NCI-H1417 treated with DMSO at 0.1 percent for 48 hours (cell line): ENCODE measurements at regions not wholly inside any gene's neighbourhood (a gene's known extent, or its start where the extent isn't known, plus 50 kb on each side); places are given as distances from the start of the nearest gene placed in this dataset.

Experiments used
- DNase-seq: peaks from one replicate; lab custom pipeline; 2025; lab: John Stamatoyannopoulos, UW

- no peak for DNase-seq
Measured at GRCh38 chr10:130766071-130766470, 545.5 kb downstream of the TCERG1L start.

DNA sequence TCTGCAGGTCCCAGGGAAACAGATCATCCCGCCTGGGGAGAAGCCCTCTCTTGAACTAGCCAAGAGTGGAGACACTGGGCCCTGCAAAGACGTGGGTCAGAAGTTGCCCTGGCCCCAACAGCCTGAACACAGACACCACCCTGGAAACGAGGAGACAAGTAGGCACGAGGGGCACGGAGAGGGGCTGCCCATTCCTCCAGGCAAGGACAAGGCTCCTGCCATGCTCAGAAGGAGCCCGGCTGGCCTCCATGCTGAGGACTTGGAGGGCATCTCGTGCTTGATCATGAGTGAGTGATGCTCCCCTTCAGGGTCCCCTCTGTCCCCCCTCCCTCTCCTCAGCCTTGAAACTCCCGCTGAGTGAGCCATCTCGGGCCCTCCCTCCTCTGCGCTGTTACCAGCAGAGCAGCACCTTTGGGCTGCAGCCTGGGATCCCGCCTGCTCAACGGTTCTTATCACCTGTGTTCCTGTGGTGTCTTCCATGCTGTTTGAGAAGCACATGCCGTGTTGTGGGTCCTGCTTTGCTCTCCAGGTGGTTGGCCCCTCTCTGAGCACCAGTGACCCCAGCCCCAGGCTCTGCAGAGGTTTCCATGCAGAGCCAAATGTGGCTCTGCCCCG, 544.3 kb downstream of the TCERG1L start:
- DNase-seq: no peak

DNA sequence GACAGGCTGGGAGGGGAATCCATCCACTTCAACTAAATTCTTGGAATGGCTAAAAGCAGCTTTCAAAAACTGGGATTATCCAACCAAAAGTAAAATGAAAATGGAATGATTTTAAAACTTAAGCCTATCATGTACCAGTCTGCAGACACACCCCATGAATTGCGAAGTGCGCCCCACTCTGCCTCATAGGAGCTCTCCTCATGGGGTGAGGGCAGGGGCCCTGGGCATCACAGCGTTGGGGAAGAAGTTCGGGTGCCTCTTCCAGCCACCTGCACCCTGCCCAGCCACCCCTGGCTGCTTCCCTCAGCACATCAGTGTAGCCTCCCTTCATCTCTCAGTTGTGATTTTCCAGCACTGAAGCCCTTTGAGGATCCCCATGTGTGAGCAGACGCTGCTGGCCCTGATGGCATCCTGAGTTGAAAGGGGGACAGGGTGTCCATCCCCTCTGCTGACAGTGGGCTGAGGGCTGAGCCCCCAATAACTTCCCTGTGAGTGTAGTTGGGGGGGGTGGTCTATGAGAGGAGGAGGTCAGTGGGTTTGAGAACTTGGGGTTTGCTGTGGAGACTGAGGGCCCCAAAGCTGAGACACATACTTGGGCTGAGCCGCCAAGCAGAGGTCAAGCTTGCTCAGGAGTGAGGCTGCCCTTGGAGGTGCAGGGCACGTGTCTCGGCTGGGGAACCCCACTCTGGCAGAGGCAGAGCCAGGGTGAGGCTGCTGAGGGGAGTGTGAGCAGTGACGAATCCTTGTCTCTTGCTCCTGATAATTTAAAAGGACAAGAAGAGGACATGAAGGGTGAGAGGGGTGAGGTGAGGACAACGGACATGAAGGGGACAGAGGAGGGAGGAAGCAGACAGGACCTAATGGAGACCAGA, 542.1 kb downstream of the TCERG1L start:
- DNase-seq: no peak

DNA sequence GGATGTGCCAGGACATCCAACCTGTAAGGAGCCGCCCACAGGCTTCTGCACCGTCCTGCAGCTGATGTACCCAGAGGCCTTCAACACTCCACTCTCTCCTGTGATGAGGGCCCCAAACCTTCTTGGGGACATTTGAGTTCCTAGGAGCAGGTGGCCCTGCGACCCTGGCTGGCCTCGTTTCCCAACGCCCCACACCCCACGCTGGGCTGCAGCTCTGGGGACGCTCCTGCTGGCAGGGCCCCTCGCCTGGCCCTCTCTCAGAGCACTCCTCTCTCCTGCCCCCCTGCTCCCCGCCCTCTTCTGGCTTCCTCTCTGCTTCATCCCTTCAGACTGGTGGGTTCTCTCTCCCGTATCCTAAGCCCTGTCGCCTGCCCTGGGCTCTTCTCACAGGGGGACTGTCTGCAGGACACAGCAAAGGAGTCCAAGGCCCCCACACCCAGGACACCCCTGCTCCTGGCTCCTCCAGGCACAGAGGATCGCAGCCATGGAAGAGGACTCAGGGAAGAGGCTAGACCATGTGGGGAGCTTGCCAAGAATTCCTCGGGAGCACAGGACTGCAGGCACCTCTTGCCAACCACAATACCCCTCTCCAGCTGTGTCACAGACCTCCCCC, 541.4 kb downstream of the TCERG1L start:
- no peak for DNase-seq

DNA sequence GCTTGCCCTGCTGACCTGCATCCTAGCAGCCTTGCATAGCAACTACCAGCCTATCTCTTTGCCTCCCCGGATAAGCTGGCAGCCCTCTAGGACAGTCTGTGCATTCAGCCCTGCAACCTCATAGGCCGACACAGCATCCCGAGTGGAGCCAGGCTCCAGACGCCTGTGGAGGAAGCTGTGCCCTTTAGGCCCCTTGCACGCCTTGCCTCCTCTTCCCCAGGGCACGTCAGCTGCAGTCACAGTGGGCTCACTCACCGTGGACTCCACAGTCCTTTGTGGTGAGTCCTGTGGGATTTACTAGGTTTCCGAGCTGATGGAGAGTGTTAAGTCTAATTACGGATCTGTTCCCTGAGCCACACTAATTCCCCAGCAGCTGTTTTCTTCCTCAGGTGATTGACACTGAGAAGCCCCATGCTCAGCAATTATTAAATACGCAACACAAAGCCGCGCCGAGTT, 540.0 kb downstream of the TCERG1L start:
- no peak for DNase-seq

- DNase-seq: no peak
Measured at GRCh38 chr10:130772056-130772455, 539.5 kb downstream of the TCERG1L start.

- DNase-seq: no peak
Measured at GRCh38 chr10:130772676-130773075, 538.8 kb downstream of the TCERG1L start.

- no peak for DNase-seq
Measured at GRCh38 chr10:130773941-130774340, 537.6 kb downstream of the TCERG1L start.

DNA sequence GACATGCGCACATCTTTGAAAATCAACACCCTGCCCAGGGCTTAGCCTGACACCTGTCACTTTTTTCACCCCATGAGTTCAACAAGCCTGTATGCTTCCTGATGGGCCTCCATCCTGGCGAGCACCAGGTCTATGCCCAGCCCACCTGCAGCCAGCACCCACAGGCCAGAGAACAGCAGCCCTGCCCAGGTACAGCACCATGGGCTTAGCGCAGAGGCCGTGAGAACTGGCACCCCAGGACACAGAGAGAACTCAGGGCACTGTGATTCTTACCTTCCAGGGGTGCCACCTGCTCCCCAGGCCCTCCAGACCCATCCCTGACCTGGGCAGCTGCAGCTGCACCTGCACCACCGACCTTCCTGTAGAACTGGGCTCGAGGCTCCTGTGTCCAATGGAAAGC, 536.6 kb downstream of the TCERG1L start:
- DNase-seq: no peak

- no peak for DNase-seq
Measured at GRCh38 chr10:130775311-130775710, 536.2 kb downstream of the TCERG1L start.

- DNase-seq: no peak
Measured at GRCh38 chr10:130776724-130777123, 534.8 kb downstream of the TCERG1L start.

DNA sequence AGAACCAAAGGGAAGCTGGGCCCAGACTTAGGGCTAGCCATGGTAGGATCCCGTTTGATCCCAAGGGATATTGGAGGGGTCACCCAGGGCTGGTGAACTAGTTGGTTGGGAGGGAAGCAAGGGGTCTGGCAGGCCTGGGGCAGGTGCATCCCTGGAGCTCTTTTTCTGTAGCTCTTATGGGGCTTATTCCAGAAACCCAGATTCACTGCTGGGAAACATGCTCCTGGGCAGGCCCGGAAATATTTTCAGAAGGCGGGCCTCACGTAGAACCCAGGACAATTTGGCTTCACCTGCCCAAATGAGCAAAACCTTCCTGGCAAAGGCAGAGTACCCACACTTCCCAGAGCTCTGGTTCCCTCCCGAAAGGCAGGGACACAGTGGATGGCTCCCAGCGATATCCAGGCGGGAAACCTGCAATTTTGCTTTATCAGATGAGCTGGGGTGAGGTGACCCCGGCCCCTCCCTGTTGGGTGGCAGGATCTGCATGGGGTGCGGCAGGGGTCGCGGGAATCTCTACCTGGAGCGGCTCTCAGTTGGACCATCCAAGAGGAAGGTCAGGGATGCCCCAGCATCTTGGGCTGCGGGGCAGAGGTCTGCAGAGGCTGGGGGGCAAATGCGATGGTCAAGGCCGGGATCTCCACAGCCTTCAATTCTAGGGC, 533.9 kb downstream of the TCERG1L start:
- no peak for DNase-seq

DNA sequence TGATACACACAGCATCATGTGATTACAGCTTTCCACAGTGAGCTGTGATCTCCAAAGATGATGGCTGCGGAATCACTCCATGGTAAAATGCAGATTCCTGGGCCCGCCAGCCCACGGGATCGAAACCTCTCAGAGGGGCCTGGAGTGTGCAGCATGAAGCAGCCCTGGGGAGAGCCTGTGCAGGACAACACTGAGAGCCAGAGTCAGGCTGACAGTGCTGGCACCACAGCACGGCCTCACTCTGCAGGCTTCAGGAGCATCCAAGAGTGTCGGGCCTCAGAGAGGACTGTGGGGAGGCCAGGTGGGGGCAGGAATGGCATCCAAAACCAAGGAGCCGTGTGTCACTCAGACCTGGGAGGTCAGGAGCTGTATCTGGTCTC, 533.4 kb downstream of the TCERG1L start:
- DNase-seq: no peak

GRCh38 chr10:130780763-130781162, 530.8 kb downstream of the TCERG1L start:
- no peak for DNase-seq

- DNase-seq: no peak
Measured at GRCh38 chr10:130781206-130781605, 530.3 kb downstream of the TCERG1L start.

DNA sequence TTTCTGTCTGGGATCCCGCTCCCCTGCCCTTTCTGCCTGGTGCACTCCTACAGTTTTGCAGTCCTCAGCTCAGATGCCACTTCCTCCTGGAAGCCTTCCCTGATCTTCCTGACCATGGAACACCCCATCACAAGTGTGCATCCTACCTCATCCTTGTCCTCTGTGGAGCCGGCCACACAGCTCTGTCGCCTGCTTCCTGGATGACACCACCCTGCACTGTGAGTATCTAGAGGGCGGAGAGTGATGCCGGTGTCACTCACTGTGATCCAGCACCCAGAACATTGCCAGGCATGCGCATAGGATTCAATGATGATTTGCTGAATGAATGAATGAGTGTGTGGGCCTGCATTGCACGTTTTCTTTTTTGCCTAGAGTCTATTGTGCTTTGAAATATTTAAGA, 529.9 kb downstream of the TCERG1L start:
- DNase-seq: no peak

- DNase-seq: no peak
Measured at GRCh38 chr10:130782467-130782866, 529.1 kb downstream of the TCERG1L start.

DNA sequence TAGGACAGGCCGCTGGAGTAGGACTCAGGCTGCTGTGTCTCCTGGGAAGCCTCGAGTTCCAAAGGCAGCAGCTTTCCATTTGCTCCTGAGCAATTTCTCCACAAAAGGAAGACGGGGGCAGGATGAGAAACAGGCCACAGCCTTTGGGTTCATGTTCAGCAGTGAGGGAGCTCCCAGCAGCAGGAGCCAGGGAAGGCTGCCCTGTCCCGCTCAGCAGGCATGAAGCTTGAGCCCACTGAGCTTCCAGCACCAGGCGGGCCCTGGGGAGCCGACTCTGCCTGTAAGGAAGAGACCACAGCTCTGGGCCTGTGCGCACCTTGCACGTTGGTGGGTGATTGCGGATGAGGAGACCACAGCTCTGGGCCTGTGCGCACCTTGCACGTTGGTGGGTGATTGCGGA, 527.2 kb downstream of the TCERG1L start:
- DNase-seq: no peak

- no peak for DNase-seq
Measured at GRCh38 chr10:130786365-130786966, 525.1 kb downstream of the TCERG1L start.

- no peak for DNase-seq
Measured at GRCh38 chr10:130787243-130787642, 524.3 kb downstream of the TCERG1L start.

- no peak for DNase-seq
Measured at GRCh38 chr10:130787821-130788220, 523.7 kb downstream of the TCERG1L start.

- DNase-seq: no peak
Measured at GRCh38 chr10:130790339-130790738, 521.2 kb downstream of the TCERG1L start.
